ENCODE measurements at regions not wholly inside any gene's neighbourhood (a gene's known extent, or its start where the extent isn't known, plus 50 kb on each side); places are given as distances from the start of the nearest gene placed in this dataset.

- TF ChIP-seq MXI1 (IDR thresholded peaks at IDR 0.05; ENCODE audit: low read depth, low read length) (no peak), IRF3 (IDR thresholded peaks at IDR 0.05; ENCODE audit: low read depth, low read length) (no peak), TCF12 (IDR thresholded peaks at IDR 0.05) (no peak), EP300 (IDR thresholded peaks at IDR 0.05; ENCODE audit: borderline replicate concordance in 1 of 2, low read depth in 1 of 2, low read length in 1 of 2) (no peak), CTCF (IDR thresholded peaks at IDR 0.05) (no peak), RCOR1 (IDR thresholded peaks at IDR 0.05; ENCODE audit: low read length) (no peak), YY1 (IDR thresholded peaks at IDR 0.05; ENCODE audit: low read depth) (no peak), POLR2AphosphoS5 (IDR thresholded peaks at IDR 0.05; ENCODE audit: low read depth, low read length) (no peak), MEF2A (IDR thresholded peaks at IDR 0.05; ENCODE audit: borderline replicate concordance, low read depth) (no peak)
Observed at GRCh38 chr6:14734416-14735340, 511.2 kb upstream of the JARID2 start.

Data from SK-N-SH (cell line).